ENCODE measurements at regions not wholly inside any gene's neighbourhood (a gene's known extent, or its start where the extent isn't known, plus 50 kb on each side); places are given as distances from the start of the nearest gene placed in this dataset.

DNA sequence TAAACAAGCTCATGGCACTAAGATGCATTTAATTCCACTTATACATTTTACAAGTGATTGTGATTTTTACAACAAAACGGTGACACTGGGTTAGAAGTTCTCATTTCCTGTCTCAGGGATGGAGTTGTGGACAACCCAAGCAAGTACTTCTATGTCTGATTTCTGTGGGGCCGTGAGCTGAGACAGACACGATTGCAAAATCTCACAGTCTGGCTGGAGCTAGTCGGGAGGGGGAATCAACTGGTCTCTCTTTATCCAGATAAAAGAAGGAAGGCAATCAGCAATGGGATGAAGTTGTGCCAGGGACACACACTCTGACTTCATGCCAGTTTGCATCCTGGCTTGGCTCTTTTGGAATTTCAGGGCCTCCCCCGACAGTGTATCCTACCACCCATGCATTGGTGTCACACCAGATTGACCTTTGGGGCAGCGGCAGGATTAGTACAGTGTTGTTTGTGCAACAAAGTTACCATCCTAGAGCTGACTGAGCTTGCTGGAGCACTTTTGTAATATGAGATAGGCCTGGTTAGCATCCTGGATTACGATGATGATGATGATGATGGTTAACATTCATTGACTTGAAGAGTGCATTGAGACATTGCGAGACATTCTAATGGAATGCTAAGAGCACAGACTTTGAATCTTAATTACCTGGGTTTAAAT is 98.8 kb downstream of the CTAGE1 start:
- Histone ChIP-seq H3K9me3 (no peaks in the 10 kb centered on the region), H3K27me3 (no peaks in the 10 kb centered on the region), H3K36me3 (no peaks in the 10 kb centered on the region), H3K27ac (no peak overlapping the region), H3K4me1 (peaks cover 0 to 26% (median under 1%) of the 10 kb centered on the region in 12 donors), H3K4me3 (no peak overlapping the region)
- WGBS, 4 donors = 76 to 86% (median 79%) methylated on average over 8 of the region's 8 CpGs
- ATAC-seq (peak in 2 of 4 donors; percentile 41 to 77), DNase-seq (no peak)
- TF ChIP-seq, protein P1, sequence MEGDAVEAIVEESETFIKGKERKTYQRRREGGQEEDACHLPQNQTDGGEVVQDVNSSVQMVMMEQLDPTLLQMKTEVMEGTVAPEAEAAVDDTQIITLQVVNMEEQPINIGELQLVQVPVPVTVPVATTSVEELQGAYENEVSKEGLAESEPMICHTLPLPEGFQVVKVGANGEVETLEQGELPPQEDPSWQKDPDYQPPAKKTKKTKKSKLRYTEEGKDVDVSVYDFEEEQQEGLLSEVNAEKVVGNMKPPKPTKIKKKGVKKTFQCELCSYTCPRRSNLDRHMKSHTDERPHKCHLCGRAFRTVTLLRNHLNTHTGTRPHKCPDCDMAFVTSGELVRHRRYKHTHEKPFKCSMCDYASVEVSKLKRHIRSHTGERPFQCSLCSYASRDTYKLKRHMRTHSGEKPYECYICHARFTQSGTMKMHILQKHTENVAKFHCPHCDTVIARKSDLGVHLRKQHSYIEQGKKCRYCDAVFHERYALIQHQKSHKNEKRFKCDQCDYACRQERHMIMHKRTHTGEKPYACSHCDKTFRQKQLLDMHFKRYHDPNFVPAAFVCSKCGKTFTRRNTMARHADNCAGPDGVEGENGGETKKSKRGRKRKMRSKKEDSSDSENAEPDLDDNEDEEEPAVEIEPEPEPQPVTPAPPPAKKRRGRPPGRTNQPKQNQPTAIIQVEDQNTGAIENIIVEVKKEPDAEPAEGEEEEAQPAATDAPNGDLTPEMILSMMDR (IDR thresholded peaks at IDR 0.05) = no peak
- TF ChIP-seq POLR2A (IDR thresholded peaks at IDR 0.05) = no peak
- intact Hi-C loops (cut with DNase I) = loop anchor here in 1 of 10 donors (5.0 kb wide), 1 partner anchor 37 kb away; no protein-coding TSS in a partner anchor

DNA sequence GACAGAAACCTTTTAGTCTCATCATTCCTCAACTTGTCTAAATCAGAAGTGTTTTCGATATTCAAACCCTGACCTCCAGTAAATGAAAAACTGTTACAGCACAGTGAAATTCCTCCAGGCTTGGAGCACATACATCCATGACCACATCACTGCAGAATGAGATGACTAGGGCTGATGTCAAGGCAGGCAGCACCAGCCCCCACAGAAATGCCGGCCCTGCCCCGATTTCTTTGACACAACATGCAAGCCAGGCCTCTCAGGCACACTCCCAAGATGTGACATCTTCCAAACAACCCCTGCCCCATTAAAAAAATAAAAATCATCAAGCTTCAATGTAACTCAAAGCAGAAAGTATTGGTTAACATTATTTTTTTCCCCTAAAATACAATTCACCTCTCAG is 103.3 kb downstream of the CTAGE1 start:
- Histone ChIP-seq H3K4me3 (no peak overlapping the region), H3K27me3 (no peaks in the 10 kb centered on the region), H3K4me1 (peaks cover 0 to 10% (median 0%) of the 10 kb centered on the region in 12 donors), H3K27ac (peak overlapping the region in 1 of 12 donors; percentile 6), H3K36me3 (no peaks in the 10 kb centered on the region), H3K9me3 (no peaks in the 10 kb centered on the region)
- 72 to 80% (median 78%) methylated on average over 3 of the region's 3 CpGs for WGBS, 4 donors
- DNase-seq = peak in 2 of 5 donors; percentile 40 to 53
- TF ChIP-seq POLR2A (IDR thresholded peaks at IDR 0.05) = no peak
- TF ChIP-seq, protein P1 (IDR thresholded peaks at IDR 0.05) = no peak
- peak in 2 of 4 donors; percentile 34 to 73 for ATAC-seq
- intact Hi-C loops (cut with DNase I) = no loop called here

DNA sequence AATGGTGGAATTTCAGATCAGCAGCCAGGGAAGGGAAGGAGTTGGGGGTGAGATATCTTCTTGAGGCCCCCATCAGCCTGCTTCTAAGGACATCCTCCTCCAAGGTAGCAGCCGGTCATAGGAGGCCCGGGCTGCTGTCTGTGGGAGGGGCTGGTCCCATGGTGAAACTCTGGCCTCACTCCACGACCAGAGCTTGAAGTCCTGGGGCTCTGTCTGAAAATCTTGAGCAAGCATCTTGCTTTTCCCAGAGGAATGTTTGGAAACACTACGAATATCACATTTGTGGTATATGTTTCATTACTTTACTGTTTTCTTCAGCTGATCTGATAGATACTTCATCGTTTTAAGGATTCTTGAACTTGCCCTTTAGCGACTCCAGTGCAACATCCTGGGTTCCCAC is 103.7 kb downstream of the CTAGE1 start:
- Histone ChIP-seq H3K27me3 (no peaks in the 10 kb centered on the region), H3K36me3 (no peaks in the 10 kb centered on the region), H3K27ac (peak overlapping the region in 1 of 12 donors; percentile 6), H3K4me3 (no peak overlapping the region), H3K9me3 (no peaks in the 10 kb centered on the region), H3K4me1 (peaks cover 0 to 10% (median 0%) of the 10 kb centered on the region in 12 donors)
- 70 to 79% (median 72%) methylated on average over 6 of the region's 6 CpGs for WGBS, 4 donors
- no peak for ATAC-seq
- no peak for DNase-seq
- intact Hi-C loops (cut with DNase I) = no loop called here
- TF ChIP-seq, protein P1 (IDR thresholded peaks at IDR 0.05) = no peak
- TF ChIP-seq POLR2A (IDR thresholded peaks at IDR 0.05) = no peak

DNA sequence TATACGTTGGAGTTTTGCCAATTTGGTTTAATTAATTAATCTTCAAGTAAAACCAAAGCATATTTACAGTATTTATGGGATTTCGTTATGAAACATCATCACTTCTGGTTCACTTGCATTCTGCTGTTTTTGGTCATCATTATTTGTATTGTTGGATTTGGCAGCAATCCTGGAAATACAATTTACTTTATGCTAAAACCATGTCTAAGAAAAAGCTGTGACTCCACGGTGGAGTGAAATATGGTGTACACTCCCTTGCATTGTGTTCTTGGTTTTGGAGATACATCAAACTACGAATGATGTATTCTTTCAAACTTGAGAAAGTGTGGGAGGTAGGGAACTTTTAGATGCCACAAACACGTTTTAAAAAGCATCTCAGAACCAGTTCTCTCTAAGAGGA is 106.4 kb downstream of the CTAGE1 start:
- Histone ChIP-seq H3K27me3 (no peaks in the 10 kb centered on the region), H3K36me3 (no peaks in the 10 kb centered on the region), H3K9me3 (no peaks in the 10 kb centered on the region), H3K4me3 (no peak overlapping the region), H3K27ac (no peak overlapping the region), H3K4me1 (no peaks in the 10 kb centered on the region)
- DNase-seq (no peak), ATAC-seq (no peak)
- intact Hi-C loops (cut with DNase I) = no loop called here
- TF ChIP-seq, protein P1 (IDR thresholded peaks at IDR 0.05) = no peak
- no peak for TF ChIP-seq POLR2A (IDR thresholded peaks at IDR 0.05)
- WGBS, 4 donors = 65 to 75% (median 70%) methylated on average over 5 of the region's 5 CpGs

All from heart left ventricle (tissue), 16 donors.